H1 (cell line): ENCODE measurements at regions not wholly inside any gene's neighbourhood (a gene's known extent, or its start where the extent isn't known, plus 50 kb on each side); places are given as distances from the start of the nearest gene placed in this dataset.

Experiments
- YY1 ChIP-seq: IDR thresholded peaks from 2 replicates; pipeline ENCODE4 v1.6.1; 2011; ENCODE audit warnings: low read depth, mild to moderate bottlenecking, low read length
- TF ChIP-seq, protein P1 (sequence below), 3 experiments: IDR thresholded peaks; 1 replicate in 2 of 3; 2 replicates in 1 of 3; pipeline versions ENCODE4 v1.5.1 to v1.6.1; 2011; ENCODE audit warnings: low read length in 3 of 3, mild to moderate bottlenecking in 3 of 3, inconsistent platforms in 2 of 3, low read depth in 1 of 3, moderate library complexity in 1 of 3; ENCODE audit not compliant: insufficient read depth in 1 of 3; ENCODE audit errors: control extremely low read depth in 1 of 3

DNA sequence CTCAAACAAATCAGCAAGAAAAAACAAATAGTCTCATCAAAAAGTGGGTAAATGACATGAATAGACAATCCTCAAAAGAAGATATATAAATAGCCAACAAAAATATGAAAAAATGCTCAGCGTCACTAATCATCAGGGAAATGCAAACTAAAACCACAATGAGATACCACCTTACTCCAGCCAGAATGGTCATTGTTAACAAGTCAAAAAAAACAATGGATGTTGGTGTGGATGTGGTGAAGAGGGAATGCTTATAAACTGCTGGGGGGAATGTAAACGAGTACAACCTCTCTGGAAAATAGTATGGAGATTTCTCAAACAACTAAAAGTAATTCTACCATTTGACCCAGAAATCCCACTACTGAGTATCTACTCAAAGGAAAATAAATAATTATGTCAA is 239.2 kb upstream of the RFC3 start:
- TF ChIP-seq, protein P1, sequence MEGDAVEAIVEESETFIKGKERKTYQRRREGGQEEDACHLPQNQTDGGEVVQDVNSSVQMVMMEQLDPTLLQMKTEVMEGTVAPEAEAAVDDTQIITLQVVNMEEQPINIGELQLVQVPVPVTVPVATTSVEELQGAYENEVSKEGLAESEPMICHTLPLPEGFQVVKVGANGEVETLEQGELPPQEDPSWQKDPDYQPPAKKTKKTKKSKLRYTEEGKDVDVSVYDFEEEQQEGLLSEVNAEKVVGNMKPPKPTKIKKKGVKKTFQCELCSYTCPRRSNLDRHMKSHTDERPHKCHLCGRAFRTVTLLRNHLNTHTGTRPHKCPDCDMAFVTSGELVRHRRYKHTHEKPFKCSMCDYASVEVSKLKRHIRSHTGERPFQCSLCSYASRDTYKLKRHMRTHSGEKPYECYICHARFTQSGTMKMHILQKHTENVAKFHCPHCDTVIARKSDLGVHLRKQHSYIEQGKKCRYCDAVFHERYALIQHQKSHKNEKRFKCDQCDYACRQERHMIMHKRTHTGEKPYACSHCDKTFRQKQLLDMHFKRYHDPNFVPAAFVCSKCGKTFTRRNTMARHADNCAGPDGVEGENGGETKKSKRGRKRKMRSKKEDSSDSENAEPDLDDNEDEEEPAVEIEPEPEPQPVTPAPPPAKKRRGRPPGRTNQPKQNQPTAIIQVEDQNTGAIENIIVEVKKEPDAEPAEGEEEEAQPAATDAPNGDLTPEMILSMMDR (IDR thresholded peaks at IDR 0.05; ENCODE audit: control extremely low read depth in 1 of 3, insufficient read depth in 1 of 3, low read depth in 1 of 3, low read length in 3 of 3): no peak
- no peak for TF ChIP-seq YY1
